HG03432 (cell line): ENCODE measurements at regions not wholly inside any gene's neighbourhood (a gene's known extent, or its start where the extent isn't known, plus 50 kb on each side); places are given as distances from the start of the nearest gene placed in this dataset.

Experiments used
- ATAC-seq: cut with Tn5 transposase; IDR thresholded peaks from one replicate; pipeline ENCODE4 v1.9.1; 2021; ENCODE audit warnings: mild to moderate bottlenecking, moderate library complexity; ENCODE audit not compliant: unreplicated experiment

DNA sequence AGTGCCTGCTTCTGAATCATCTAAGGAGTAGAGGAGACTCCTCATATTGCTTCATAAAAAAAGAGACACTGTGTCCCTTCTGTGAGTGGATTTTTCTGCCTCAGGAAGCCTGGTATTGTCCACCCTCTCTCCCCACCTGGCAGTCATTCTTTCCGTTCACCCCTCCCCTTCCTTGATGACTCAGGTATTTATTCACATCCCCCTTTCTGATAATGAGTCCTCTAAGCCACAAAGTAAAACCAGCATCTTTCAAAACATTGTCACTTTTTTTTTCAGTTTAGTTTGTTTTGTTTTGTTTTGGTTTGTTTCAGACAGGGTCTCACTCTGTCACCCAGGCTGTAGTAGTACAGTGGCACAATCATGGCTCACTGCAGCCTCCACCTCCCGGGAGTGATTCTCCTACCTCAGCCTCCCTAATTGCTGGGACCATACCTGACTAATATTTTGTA lies 65.2 kb upstream of the UBE2E1 start:
- ATAC-seq = peak; percentile 94

DNA sequence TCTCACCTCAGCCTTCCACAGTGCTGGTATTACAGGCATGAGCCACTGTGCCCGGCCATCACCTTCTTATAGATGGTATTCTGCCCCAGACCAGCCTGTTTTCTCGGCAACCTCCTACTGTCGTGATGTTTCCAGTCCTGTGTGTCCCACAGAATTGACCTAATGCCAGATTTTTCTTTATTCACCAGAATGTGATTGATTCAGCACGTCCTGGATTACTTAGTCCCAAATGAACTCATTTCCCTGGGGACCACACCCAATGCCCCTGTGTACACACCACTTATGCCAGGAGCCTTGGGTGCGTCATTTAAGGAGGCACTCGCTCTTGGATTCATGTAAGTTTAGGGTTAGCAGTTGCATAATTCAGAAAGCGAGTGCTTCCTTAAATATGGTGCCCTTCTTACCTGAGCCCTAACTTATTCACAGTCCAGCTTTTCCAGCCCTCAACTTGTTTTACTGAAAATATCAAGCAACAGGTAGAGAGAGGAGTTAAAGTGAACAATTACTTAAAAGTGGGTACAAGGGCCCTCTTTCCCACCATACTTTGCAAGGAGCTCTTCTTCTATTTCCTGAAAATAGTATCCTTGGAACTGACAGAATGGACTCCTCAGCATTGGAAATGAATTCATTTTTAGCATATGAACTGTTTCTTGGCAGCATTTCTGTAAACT lies 64.6 kb upstream of the UBE2E1 start:
- ATAC-seq = no peak

DNA sequence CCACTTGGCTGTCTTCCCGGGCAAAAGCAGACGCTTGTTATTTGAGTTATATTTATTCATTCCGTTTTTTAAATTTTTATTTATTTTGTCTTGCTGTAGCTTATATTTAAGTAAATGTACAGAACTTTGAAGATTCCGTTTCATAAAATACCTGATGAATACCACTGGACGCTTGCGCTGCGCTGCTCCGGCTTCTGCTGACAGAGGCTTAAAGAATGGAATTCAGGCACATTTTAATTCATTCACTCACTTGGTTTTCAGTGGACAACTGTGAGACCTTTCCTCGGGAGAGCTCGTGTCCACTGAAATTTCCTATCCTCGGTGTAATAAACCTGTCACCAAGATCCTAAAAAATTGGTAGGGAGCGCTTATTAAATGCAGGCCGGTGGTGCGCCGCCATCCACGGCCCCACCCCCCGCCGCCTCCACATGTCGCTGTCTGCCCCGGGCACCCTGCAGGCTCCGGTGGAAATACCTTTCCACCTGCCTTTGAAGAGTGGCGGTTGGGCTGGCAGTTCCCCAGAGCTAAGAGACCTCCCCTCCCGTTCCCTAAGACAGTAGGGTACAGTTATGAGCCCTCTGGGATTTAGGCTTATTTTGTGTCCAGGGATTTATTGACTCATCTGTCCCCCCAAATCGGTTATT lies 62.5 kb upstream of the UBE2E1 start:
- ATAC-seq = no peak

DNA sequence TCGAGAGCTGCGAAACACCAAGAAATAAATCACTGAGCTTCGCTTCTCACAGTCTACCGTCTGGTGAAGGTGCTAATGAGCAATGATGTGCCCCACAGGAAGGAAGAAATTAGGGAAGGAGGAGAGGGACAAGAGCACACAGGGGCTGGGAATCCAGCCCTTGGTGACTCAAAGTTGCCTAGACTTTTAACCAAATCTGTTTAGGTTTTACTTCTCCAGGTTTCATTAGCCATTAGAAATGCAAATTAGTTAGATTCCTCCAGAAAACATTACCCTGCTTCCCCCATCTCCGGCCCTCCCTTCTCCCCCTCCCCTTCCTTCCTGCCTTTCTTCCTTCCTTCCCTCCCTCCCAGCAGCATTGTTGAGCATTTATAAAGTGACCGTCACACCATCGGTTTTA lies 59.3 kb upstream of the UBE2E1 start:
- ATAC-seq = no peak

DNA sequence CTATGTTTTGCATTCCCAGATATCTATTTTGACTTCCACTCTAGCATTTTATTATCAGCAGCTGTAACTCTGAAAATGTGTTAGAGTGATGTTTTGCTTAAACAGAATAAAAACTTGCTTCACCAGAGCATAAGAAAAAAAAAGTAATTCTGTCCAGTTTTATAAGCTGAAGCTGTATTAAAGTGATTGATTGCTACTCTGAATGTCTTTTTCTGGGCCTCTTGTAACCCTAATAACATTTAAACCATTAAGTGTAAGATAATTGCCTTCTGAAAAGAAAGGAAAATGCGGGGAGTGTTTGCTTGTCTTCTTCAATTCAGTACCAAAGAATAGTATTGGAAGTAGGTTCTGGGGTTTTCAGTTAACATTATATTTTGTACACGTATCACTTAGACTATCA lies 57.9 kb upstream of the UBE2E1 start:
- ATAC-seq = no peak

DNA sequence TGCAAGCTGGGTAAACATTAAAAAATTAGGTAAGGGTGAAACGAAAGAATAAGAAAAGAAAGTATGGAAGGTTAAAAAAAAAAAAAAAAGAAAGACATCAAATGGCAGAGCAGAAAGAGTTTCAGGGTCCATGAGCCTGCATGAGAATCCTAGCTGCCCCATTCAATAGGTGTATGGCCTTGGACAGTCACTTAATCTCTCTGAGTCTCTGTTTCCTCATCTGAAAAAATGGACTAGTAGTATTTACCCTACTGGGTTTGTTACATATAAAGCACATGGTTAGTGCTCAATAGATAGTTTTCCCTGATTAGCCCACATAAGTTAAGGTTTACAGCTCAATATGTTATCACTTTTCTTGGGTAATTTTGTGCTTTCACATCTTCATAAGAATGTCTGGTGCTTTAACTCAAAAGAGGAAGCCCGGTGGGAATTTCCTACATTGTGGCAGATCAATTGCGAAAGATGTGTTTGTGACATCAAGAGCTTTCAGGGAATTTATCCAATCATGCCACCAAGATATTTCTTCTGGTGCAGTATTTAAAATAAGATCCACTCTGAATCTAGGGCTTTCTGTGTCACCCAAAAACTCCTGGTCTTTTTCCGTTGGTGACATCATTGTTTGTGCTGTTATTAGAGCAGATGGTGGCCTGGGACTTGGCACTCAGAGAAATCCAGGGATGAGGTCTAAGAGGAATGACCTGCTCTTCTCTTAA lies 57.2 kb upstream of the UBE2E1 start:
- ATAC-seq = no peak

DNA sequence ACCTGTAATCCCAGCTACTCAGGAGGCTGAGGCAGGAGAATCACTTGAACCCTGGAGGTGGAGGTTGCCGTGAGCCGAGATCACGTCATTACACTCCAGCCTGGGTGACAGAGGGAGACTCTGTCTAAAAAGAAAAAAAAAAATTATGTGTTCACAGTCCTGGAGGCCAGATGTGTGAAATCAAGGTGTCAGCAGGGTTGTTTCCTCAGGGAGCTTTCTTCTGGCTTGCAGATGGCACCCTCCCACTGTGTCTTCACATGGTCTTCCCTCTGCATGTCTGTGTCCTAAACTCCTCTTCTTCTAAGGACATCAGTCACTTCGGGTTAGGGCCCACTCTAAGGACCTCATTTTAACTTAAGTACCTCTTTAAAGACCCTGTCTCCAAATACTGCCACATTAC lies 56.1 kb upstream of the UBE2E1 start:
- no peak for ATAC-seq

DNA sequence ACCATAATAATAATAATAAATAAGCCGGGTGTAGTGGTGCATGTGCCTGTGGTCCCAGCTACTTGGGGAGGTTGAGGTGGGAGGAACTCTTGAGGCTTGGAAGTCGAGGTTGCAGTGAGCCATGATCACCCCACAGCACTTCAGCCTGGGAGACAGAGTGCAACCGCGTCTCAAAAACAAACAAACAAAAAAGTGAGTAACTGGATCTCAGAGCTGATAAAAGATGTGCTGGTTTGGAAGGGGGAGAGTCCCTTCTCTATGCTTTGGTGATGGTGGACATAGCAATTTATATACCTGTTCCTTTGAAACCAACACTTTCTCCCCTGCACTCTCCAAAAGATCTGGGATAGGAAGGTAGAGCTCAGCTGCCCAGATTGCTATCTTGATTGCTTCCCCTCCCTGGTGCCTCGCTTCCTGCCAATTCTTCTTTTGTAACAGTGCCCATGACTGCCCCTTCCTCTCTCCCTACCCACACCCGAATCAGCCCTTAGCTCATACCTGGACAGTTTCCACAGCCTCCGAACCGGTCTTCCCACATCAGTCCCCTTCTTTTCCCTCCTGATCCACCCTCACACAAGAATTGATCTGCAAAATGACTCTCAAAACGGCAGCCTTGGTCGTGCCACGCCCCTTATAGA lies 55.1 kb upstream of the UBE2E1 start:
- no peak for ATAC-seq

DNA sequence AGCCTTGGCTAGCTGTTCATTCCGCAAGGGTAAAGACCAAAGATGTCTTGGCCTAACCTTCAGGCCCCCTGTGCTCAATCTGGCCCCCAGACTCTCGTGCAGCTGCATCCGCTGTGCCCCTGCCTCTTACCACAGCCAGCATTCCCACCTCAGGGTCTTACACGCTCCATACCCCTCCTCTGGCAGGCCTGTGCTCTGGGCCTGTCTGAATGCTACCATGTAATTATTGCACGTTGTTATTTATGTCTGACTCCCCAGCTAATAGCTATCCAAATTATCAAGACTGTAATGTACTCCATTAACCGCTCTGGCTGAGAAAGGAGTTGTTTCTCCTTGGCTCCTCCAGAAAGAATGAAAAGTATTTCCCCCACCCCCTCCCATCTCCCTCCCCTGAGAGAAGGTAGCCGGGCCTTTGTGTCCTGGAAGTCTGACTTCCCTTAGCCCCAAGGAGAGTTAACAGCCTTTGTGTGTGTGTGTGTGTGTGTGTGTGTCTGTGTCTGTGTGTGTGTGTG lies 54.5 kb upstream of the UBE2E1 start:
- no peak for ATAC-seq

DNA sequence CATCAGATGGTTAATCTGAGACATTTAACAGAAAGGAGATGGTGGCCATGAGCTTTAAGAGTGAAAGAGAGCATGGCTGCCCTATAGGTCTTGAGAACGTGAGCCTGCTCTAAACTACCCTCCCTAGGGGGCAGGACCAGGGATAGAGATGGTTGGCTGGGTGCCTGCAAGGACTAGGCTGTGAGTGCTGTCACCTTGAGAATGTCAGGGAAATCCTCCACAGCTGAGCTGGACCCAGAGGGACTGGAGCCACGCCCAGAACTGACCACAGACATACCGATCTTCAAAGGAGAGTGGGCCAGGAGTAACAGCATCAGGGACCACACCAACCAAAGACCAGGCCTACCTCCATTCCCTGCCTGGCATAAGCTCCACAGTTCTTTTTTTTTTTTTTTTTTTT lies 53.6 kb upstream of the UBE2E1 start:
- no peak for ATAC-seq

DNA sequence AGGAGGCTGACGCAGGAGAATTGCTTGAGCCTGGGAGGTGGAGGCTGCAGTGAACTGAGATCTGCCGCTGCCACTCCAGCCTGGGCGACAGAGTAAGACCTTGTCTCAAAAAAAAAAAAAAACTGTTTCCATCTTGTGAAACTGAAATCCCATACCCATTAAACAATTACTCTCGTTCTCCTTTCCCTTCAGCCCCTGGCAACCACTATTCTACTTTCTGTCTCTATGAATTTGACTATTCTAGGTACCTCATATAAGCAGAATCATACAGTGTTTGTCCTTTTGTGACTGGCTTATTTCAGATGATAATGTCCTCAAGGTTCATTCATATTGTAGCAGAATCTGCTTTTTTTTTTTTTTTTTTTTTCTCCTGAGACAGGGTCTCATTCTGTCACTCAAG lies 51.5 kb upstream of the UBE2E1 start:
- no peak for ATAC-seq
